RWPE1 (cell line): ENCODE measurements at regions not wholly inside any gene's neighbourhood (a gene's known extent, or its start where the extent isn't known, plus 50 kb on each side); places are given as distances from the start of the nearest gene placed in this dataset.
"Not testable (repeated sequence)": the region's sequence is repeated elsewhere in the genome, so short reads cannot be mapped to it uniquely, and the experiment has no call there.

Source experiments
- CTCF ChIA-PET: fragments of 350-600 bp; sonication (Branson Sonifier 250); formaldehyde crosslinking; extraction: SDS; loops from one replicate; lab custom pipeline; 2021; lab: Yijun Ruan, JAX
- POLR2A ChIA-PET: fragments of 400-600 bp; formaldehyde crosslinking; extraction: SDS; loops from one replicate; lab custom pipeline; 2020; ENCODE audit warnings: antibody characterized with exemption; ENCODE audit not compliant: low non-redundant PET; lab: Yijun Ruan, JAX
- DNase-seq: peaks from one replicate; pipeline ENCODE4 v3.0.0; 2012; ENCODE audit warnings: low spot score
- H3K27ac ChIP-seq: fragments of 450-650 bp; 2 replicates; pipeline ENCODE4 v1.5.1; 2017

DNA sequence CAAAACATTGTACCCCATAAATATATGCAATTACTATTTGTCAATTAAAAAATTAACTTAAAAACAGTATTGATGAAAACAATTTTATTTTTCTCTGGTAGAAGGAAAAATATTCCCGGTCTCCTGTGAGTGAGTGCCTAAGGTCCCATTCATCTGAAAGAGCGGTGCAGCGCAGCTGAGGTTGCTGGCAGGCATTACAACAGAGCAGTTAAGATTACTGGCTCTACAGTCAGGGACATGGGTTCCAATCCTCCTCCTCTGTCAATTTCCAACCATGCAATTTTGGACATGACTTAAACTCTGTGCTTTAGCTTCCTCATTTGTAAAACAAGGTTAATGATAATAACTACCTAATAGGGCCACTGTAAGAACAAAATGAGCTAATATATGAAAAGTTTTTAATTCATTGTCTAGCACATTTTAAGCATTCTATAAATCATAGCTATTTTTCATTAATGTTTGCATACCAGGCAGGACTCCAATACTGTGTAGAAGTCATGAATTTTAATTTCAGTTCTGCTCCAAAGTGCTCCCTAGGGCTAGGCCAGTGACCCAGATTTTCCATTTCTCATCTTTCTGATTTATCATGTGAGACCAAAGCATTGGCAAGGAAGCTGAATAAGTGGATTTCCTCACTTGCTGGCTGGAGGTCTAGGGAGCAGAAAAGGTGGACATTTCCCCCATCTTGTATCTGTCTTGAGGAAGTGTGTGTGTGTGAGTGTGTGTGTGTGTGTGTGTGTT, 174.2 kb upstream of the NBPF19 start:
- POLR2A ChIA-PET, DNase-seq, H3K27ac ChIP-seq, CTCF ChIA-PET: not testable (repeated sequence)

DNA sequence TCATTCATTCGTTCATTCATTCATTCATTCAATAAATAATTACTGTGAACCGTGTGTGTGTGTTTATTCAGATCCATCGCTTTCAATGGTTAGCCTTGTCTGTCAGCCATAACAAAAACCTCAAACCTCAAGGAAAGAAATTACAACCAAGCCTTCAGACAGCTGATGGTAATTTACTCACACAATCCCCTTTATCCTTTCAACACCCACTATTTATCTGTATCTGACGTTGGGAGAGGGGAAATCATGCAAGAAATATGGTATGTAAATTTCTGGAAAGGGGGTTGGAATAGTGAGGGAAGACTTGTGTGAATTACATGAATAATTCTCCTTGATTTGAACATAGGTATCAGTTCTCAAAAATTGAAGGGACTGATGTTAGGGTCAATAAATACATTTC, 173.6 kb upstream of the NBPF19 start:
- CTCF ChIA-PET, POLR2A ChIA-PET, DNase-seq, H3K27ac ChIP-seq: not testable (repeated sequence)

DNA sequence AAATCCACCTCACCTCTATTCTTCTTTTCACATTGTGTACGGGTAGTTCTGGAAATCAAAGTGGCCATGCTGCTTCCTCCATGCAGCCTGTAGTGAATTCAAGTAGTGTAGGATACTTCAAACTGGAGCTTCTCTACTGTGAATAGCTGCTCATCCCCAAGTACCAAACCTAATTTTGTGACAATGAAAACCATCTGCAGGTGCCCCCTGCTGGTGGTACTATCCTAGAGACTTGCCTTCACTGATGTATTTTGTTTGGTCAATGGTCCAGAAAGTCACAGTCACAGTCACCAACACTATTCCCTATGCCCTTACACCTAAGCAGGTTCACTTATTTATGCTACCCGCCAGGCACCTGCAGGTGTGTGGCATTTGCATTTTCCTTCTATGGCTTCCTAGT, 170.0 kb upstream of the NBPF19 start:
- not testable (repeated sequence) for H3K27ac ChIP-seq, DNase-seq

DNA sequence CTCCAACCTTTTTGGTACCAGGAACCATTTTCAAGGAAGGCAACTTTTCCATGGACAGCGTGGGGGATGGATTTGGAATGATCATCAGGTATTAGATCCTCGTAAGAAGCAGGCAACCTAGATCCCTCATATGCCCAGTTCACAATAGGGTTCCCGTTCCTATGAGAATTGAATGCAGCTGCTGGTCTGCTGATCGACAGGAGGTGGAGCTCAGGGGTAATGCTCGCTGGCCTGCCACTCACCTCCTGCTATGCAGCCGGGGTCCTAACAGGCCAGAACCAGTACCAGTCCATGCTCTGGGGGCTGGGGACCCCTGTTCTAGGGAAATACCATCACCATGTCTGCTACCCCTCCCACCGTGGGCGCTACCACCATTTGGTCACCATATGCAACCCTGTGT, 167.2 kb upstream of the NBPF19 start:
- CTCF ChIA-PET, DNase-seq, POLR2A ChIA-PET, H3K27ac ChIP-seq: not testable (repeated sequence)

More for the DNA sequence above, 170.0 kb upstream of the NBPF19 start:
- CTCF ChIA-PET, POLR2A ChIA-PET: not testable (repeated sequence)

DNA sequence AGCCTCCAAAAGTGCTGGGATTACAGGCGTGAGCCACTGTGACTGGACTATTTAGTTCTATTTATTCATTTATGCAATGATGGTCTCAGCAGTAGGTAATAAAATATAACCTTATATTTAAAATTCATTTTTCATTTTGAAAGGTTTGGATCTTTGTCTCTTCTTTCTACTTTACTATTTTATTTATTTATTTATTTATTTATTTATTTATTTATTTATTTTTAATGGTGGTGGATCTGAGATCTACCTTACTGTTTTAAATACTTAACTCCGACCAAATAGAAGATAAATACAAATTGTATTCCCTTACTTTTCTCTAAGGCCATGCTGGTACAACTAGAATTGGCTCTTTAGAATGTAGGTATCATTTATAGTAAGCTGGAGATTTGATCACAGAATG, 159.9 kb upstream of the NBPF19 start:
- POLR2A ChIA-PET, H3K27ac ChIP-seq, DNase-seq, CTCF ChIA-PET: not testable (repeated sequence)

DNA sequence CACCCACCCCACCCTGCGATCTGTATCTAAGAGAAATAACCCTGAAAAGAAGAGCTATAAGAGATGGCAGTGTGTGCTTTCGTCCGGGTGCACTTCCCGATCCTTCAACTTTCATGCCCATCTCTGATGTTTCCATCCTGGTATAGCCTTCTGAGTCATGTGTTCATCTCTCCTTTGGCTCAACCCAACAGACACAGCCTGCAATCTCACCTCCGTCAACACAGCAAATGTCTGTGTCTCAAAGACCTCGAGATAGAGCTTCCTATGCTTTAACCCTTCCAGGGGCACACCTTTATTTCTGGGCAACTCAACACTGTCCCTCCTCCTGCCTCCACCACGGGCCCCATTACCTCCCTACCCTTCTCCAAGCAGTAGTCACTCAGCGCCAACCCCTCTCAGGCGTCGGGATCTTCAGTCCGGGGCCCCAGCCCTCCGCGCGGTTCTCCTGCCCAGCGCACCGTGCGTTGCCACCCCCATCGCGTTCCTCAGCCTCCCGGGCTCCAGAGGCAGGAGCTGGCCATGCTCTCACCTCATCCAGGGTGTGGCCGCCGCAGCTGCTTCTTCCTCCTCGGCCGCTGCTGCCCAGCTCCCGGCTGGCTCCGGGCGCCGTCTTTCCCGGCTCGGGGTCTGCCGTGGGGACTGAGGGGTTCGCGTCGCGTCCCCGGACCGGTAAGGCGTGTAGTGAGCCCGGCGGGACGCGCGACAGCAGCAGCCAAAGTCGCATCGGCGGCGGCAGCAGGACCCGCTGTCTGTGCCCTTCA, 153.7 kb upstream of the NBPF19 start:
- POLR2A ChIA-PET, DNase-seq, H3K27ac ChIP-seq: not testable (repeated sequence)

DNA sequence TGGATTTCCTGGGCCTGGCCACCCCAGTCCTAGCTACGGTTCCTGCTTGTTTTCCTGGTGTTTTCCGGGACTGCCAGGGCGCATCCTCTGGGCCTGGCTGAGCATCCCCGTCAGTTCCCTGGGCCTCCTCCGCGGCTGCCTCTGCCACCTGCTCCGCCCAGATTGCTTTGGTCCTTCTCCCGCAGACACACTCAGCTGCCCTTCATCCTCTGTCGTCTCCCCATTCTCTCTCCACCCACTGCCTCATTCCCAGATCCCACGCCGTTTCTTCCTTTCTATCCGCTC, 153.2 kb upstream of the NBPF19 start:
- CTCF ChIA-PET, POLR2A ChIA-PET, DNase-seq, H3K27ac ChIP-seq: not testable (repeated sequence)

More for the DNA sequence above, 153.7 kb upstream of the NBPF19 start:
- CTCF ChIA-PET, result not testable (repeated sequence)

DNA sequence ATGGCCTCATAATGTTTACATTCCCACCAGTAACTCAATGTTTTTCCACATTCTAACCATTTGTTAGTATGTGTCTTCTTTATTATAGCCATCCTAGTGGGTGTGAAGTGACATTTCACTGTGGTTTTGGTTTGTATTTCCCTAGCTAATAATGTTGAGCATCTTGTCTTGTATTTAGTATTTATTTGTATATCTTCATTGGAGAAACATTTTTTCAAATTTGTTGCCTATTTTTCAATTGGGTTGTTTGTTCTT, 144.8 kb upstream of the NBPF19 start:
- POLR2A ChIA-PET, H3K27ac ChIP-seq, CTCF ChIA-PET, DNase-seq: not testable (repeated sequence)

DNA sequence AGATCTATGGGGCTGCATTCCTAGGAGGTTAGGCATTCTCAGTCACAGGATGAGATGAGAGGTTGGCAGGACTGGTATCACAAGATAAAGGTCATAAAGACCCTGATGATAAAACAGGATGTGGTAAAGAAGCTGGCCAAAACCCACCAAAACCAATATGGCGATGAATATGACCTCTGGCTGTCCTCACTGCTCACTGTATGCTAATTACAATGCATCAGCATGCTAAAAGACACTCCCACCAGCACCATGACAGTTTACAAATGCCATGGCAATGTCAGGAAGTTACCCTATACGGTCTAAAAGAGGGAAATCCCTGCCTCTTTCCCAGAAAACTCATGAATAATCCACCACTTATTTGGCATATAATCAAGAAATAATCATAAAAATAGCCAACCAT, 138.8 kb upstream of the NBPF19 start:
- H3K27ac ChIP-seq, DNase-seq, CTCF ChIA-PET, POLR2A ChIA-PET: not testable (repeated sequence)

DNA sequence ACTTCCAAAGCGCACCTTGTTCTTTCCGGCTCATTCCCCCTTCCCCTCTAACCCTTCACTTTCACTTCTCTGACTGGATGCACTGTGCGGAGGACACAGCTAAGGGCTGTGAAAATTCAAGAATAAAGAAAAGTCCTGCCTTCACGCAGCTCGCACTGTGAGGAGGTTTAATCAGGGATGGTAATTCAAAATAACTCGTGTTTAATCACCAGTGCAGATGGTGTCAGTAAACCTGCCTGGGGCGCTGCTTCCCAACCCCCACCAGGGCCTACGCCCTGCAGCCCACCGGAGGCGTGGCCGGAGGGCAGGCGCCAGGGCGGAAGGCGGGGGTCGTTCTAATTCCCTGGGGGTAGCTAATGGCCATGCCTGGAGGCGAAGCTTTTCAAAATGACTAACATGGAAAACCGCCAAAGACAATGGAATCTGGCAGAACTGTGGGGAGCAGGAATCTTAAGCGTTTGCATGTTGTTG, 136.6 kb upstream of the NBPF19 start:
- POLR2A ChIA-PET, CTCF ChIA-PET: not testable (repeated sequence)

DNA sequence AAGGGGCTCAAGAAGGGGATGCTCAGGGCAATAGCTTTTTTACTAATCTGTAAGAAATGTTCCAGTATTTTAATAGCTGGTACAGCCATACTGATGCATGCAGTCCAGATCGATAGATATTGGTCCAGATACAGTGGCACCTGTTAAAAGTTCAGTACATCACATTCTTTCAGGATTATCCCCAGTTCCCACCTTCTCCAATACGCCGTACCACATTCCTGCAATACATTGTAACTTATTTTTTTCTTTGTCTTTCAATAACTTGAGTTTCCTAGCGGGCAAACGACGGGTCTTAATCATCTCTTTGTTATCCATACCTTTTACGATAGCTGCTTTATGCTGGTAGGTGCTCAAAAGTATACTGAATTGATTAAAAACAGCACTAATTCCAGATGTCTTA, 136.1 kb upstream of the NBPF19 start:
- DNase-seq, POLR2A ChIA-PET, H3K27ac ChIP-seq, CTCF ChIA-PET: not testable (repeated sequence)

More for the DNA sequence above, 136.6 kb upstream of the NBPF19 start:
- DNase-seq, H3K27ac ChIP-seq: not testable (repeated sequence)

DNA sequence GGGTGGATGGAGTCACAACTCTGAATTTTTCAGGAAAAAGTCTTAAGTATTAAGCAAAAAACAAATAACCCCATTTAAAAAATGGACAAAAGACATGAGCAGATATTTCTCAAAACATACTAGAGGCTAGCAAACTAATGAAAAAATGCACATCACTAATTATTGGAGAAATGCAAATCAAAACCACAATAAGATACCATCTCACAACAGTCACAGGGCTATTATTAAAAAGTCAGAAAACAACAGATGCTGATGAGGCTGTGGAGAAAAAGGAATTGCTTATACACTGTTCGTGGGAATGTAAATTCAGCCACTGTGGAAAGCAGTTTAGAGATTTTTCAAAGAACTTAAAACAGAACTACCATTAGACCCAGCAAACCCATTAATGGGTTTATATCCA, 125.4 kb upstream of the NBPF19 start:
- CTCF ChIA-PET, POLR2A ChIA-PET, H3K27ac ChIP-seq, DNase-seq: not testable (repeated sequence)

DNA sequence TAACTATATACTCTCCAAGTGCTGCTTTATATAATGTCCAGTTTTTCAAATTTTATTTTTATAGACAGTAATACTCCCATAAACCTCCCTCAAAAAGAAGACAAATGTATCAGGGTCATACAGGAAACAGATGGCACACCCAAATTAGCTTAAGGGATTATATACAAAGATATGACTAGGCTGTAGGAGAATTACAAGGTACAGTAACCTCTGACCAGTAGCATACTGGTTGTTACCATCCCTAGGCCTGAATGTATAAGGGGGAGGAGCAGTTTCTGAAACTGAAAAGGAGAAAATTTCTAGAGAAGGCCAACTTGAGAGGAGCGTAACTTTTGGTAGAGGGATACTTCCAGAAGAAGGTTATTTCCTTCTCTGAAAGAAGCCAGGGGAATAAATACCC, 122.6 kb upstream of the NBPF19 start:
- H3K27ac ChIP-seq, DNase-seq, CTCF ChIA-PET, POLR2A ChIA-PET: not testable (repeated sequence)

DNA sequence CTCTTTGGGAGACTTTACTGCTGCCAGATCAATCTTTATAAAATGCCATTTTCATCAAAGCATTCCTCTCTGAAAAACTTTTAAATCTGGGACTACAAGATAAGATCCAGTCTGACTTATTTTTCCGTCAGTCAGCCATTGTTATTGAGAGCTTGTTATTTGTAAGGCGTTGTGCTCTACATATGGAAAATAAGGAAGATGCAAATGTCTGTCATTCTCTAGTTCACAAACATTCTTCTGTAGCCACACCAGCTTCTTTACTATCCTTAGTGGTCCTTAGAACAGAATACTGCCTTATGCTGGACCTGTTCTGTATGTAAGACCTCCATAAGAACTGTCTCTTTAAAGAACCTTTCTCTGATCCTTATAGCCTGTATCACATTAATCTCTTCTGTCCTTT, 120.3 kb upstream of the NBPF19 start:
- POLR2A ChIA-PET, result not testable (repeated sequence)

DNA sequence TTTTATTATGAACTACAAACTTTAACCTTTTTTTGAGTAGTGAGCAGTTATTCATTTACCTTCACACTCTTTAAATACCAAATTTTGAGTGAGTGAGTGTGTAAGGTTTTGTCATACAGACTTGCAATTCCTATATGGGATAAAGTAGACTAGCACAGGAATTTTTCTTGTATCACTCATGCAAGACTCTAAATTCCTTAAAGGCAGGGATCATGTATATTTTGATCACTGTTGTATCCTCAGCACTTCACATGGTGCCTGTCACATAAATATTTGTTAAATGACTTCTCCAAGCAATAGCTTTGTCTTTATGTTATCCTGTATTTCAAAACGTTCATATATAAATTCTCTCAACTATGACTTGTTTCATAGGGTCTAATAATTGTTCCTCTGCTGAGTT, 119.1 kb upstream of the NBPF19 start:
- CTCF ChIA-PET, H3K27ac ChIP-seq, DNase-seq, POLR2A ChIA-PET: not testable (repeated sequence)

More for the DNA sequence above, 120.3 kb upstream of the NBPF19 start:
- CTCF ChIA-PET, H3K27ac ChIP-seq, DNase-seq: not testable (repeated sequence)

DNA sequence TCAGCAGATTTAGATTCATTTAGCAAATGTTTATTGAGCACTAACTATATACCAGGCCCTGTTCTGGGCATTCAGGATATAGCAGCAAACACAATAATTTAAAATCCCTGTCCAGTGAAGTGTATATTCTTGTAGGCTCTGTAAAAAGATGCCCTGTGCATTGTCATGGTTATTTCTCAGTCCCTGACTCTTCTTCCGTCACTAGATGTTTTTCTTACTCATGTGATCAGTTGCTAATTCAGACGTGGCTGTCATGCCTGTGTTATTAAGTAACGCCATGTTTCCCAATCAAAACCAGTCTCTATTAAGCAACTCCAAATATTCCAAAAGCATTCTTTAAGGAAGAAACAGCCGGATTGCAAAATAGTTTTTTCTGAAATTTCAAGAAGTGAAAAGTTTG, 118.7 kb upstream of the NBPF19 start:
- CTCF ChIA-PET, POLR2A ChIA-PET, DNase-seq, H3K27ac ChIP-seq: not testable (repeated sequence)

DNA sequence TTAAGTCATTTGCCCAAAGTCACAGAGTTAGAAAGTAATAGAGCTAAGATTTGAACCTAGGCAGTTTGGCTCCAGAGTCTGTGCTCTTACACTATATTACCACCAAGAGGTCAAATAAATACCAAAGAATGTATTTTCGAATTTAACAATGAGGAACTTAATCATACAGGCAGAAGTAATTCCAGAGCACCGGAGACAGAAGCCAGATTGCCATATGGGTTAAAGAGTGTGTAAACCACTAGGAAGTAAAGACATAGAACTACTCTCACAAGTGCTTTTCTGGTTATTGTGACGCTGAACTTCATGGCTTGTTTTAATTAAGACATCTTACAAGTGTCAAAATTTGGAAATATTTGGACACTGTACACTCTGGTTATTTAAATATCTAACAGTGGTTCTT, 114.5 kb upstream of the NBPF19 start:
- POLR2A ChIA-PET, DNase-seq, H3K27ac ChIP-seq, CTCF ChIA-PET: not testable (repeated sequence)

DNA sequence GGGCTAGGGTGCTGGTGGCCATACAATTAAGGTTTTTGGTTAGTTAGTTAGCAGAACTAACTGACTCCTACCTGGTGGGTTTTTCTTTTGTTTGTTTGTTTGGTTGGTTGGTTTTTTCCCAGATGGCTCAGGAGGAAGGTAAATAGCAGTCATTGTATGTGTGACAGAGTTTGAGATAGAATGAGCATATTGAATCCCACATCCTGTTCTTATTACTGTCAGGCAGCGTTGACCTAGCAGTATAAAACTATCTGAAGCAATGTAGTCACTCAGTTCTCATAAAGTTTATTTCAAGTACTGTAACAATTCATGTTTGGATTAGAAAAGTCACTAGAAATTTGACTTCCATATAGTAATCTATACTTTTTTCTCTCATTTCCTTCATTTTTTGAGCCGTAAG, 113.5 kb upstream of the NBPF19 start:
- CTCF ChIA-PET, POLR2A ChIA-PET, DNase-seq, H3K27ac ChIP-seq: not testable (repeated sequence)
